HK-2 (cell line): ENCODE measurements at regions not wholly inside any gene's neighbourhood (a gene's known extent, or its start where the extent isn't known, plus 50 kb on each side); places are given as distances from the start of the nearest gene placed in this dataset.
"Not testable (repeated sequence)": the region's sequence is repeated elsewhere in the genome, so short reads cannot be mapped to it uniquely, and the experiment has no call there.

Experiments used
- DNase-seq: peaks from one replicate; pipeline ENCODE4 v3.0.0-alpha.2; 2018; ENCODE audit not compliant: unreplicated experiment

- DNase-seq, result peak; percentile 12
These were observed 397.5 kb upstream of the ATP10A start for GRCh38 chr15:26260517-26261133.

GRCh38 chr15:26259581-26259980 is 396.5 kb upstream of the ATP10A start:
- no peak for DNase-seq

GRCh38 chr15:26244782-26245181 is 381.7 kb upstream of the ATP10A start:
- DNase-seq, result not testable (repeated sequence)

GRCh38 chr15:26243382-26243781 is 380.3 kb upstream of the ATP10A start:
- DNase-seq, result no peak

GRCh38 chr15:26242565-26243071 is 379.5 kb upstream of the ATP10A start:
- no peak for DNase-seq

- no peak for DNase-seq
These were observed 372.7 kb upstream of the ATP10A start for GRCh38 chr15:26235864-26236263.

GRCh38 chr15:26234976-26235767 is 372.0 kb upstream of the ATP10A start:
- DNase-seq, result no peak

GRCh38 chr15:26232691-26233090 is 369.6 kb upstream of the ATP10A start:
- DNase-seq, result no peak

GRCh38 chr15:26231096-26231495 is 368.0 kb upstream of the ATP10A start:
- no peak for DNase-seq

GRCh38 chr15:26224266-26224665 is 361.1 kb upstream of the ATP10A start:
- no peak for DNase-seq

GRCh38 chr15:26223720-26224119 is 360.6 kb upstream of the ATP10A start:
- DNase-seq, result no peak

- no peak for DNase-seq
These were observed 359.7 kb upstream of the ATP10A start for GRCh38 chr15:26222781-26223180.

GRCh38 chr15:26217043-26217442 is 353.9 kb upstream of the ATP10A start:
- DNase-seq, result not testable (repeated sequence)

GRCh38 chr15:26214290-26214689 is 351.2 kb upstream of the ATP10A start:
- no peak for DNase-seq

GRCh38 chr15:26213427-26213826 is 350.3 kb upstream of the ATP10A start:
- no peak for DNase-seq

GRCh38 chr15:26212109-26212508 is 349.0 kb upstream of the ATP10A start:
- no peak for DNase-seq

GRCh38 chr15:26210980-26211379 is 347.9 kb upstream of the ATP10A start:
- no peak for DNase-seq

- no peak for DNase-seq
These were observed 338.2 kb upstream of the ATP10A start for GRCh38 chr15:26201177-26201858.

- DNase-seq, result no peak
These were observed 337.3 kb upstream of the ATP10A start for GRCh38 chr15:26200427-26200826.

- DNase-seq, result no peak
These were observed 334.6 kb upstream of the ATP10A start for GRCh38 chr15:26197719-26198118.

GRCh38 chr15:26197060-26197459 is 333.9 kb upstream of the ATP10A start:
- DNase-seq, result no peak

GRCh38 chr15:26191193-26191592 is 328.1 kb upstream of the ATP10A start:
- no peak for DNase-seq

- not testable (repeated sequence) for DNase-seq
These were observed 323.0 kb upstream of the ATP10A start for GRCh38 chr15:26186138-26186537.
